HCT116 (cell line): ENCODE measurements at regions not wholly inside any gene's neighbourhood (a gene's known extent, or its start where the extent isn't known, plus 50 kb on each side); places are given as distances from the start of the nearest gene placed in this dataset.

Experiments
- ATAC-seq: fragments of 200-7000 bp; cut with Tn5 transposase; 2 replicates; pipeline ENCODE4 v1.9.1; 2020; ENCODE audit warnings: mild to moderate bottlenecking, moderate library complexity
- BruUV-seq: library from RNA; stranded (reverse); fragments of 400-500 nt; replicated peaks from 2 replicates; lab custom pipeline; 2021; lab: Mats Ljungman, UMichigan
- CTCF ChIA-PET: fragments of 300-600 bp; sonication (Branson Sonifier 250); formaldehyde crosslinking; loops from one replicate; lab custom pipeline; 2021; ENCODE audit warnings: antibody characterized with exemption; lab: Charles Lee
- POLR2A ChIA-PET: fragments of 300-600, 350-600 bp; sonication (Branson Sonifier 250); formaldehyde crosslinking; loops from one replicate; lab custom pipeline; 2021; ENCODE audit warnings: antibody characterized with exemption; lab: Charles Lee
- RAD21 ChIA-PET, 2 experiments: fragments of 300-600 bp; sonication (Branson Sonifier 250); formaldehyde crosslinking; loops; one replicate each; lab custom pipeline; 2023; ENCODE audit warnings: low total read pairs in 2 of 2; ENCODE audit not compliant: uncharacterized antibody in 2 of 2, unreplicated experiment in 2 of 2, low non-redundant PET in 1 of 2; lab: Charles Lee
- DNase-seq: peaks from one replicate; pipeline ENCODE4 v3.0.0-alpha.2; 2010; ENCODE audit warnings: low read depth, low spot score
- H2AFZ ChIP-seq: fragments of 200-600 bp; shearing (Covaris generic), sonication (generic); 2 replicates; pipeline ENCODE4 v1.6.1; 2017; ENCODE audit warnings: low read depth, mixed run types, mixed read lengths, antibody characterized with exemption, low read length; ENCODE audit not compliant: poor library complexity, severe bottlenecking
- H3K27ac ChIP-seq: 2 replicates; pipeline ENCODE4 v1.5.1; 2012; ENCODE audit warnings: low read depth, low read length
- H3K27me3 ChIP-seq: fragments of 200-600 bp; sonication (generic); 2 replicates; pipeline ENCODE4 v1.6.1; 2016; ENCODE audit warnings: mixed run types, low read length, mixed read lengths; ENCODE audit not compliant: insufficient read depth
- H3K36me3 ChIP-seq, 2 experiments: fragments of 200-500 bp in 1 of 2; fragments of 200-600 bp in 1 of 2; sonication (Bioruptor generic) in 1 of 2; sonication (generic) in 1 of 2; 2 replicates each; pipeline versions ENCODE4 v1.5.1 to v1.6.1; 2014 to 2016; ENCODE audit warnings: low read length in 2 of 2, inconsistent platforms in 1 of 2, mixed read lengths in 1 of 2, mixed run types in 1 of 2; ENCODE audit not compliant: insufficient read depth in 2 of 2, control insufficient read depth in 1 of 2
- H3K4me1 ChIP-seq, 2 experiments: fragments of 200-600 bp in 1 of 2; sonication (generic) in 1 of 2; 2 replicates each; pipeline versions ENCODE4 v1.5.1 to v1.6.1; 2012 to 2017; ENCODE audit warnings: low read length in 2 of 2, inconsistent platforms in 1 of 2, mild to moderate bottlenecking in 1 of 2, mixed read lengths in 1 of 2, mixed run types in 1 of 2, moderate library complexity in 1 of 2; ENCODE audit not compliant: insufficient read depth in 2 of 2, control insufficient read depth in 1 of 2
- H3K4me2 ChIP-seq: fragments of 200-600 bp; sonication (generic); 2 replicates; pipeline ENCODE4 v1.6.1; 2017; ENCODE audit warnings: mixed run types, low read length, mixed read lengths
- H3K4me3 ChIP-seq, 2 experiments: fragments of 200-600 bp in 1 of 2; sonication (generic) in 1 of 2; replicated peaks in 1 of 2; 2 replicates each; pipeline ENCODE4 v1.5.1; 2011 to 2016; ENCODE audit warnings: low read length in 2 of 2, control low read depth in 1 of 2, low read depth in 1 of 2, mild to moderate bottlenecking in 1 of 2, mixed read lengths in 1 of 2, mixed run types in 1 of 2
- H3K79me2 ChIP-seq: fragments of 200-600 bp; sonication (generic); 2 replicates; pipeline ENCODE4 v1.6.1; 2017; ENCODE audit warnings: mild to moderate bottlenecking, mixed run types, low read length, moderate library complexity, mixed read lengths; ENCODE audit not compliant: insufficient read depth
- H3K9ac ChIP-seq: fragments of 200-600 bp; sonication (generic); 2 replicates; pipeline ENCODE4 v1.6.1; 2016; ENCODE audit warnings: low read length, mixed read lengths
- H3K9me2 ChIP-seq: fragments of 200-600 bp; sonication (generic), shearing (Covaris generic); 2 replicates; pipeline ENCODE4 v1.6.1; 2017; ENCODE audit warnings: mixed run types, mild to moderate bottlenecking, moderate library complexity; ENCODE audit not compliant: insufficient read depth
- H3K9me3 ChIP-seq, 2 experiments: fragments of 200-500 bp in 1 of 2; fragments of 200-600 bp in 1 of 2; sonication (Bioruptor generic) in 1 of 2; sonication (generic) in 1 of 2; 2 replicates each; pipeline ENCODE4 v1.6.1; 2014 to 2017; ENCODE audit warnings: low read length in 2 of 2, mixed read lengths in 2 of 2, inconsistent platforms in 1 of 2, low read depth in 1 of 2, mild to moderate bottlenecking in 1 of 2, mixed run types in 1 of 2, moderate library complexity in 1 of 2; ENCODE audit not compliant: control insufficient read depth in 1 of 2, insufficient read depth in 1 of 2
- H4K20me1 ChIP-seq: fragments of 200-600 bp; sonication (generic), shearing (Covaris generic); 2 replicates; pipeline ENCODE4 v1.6.1; 2017; ENCODE audit warnings: mixed run types, mild to moderate bottlenecking, moderate library complexity; ENCODE audit not compliant: insufficient read depth
- ATF3 ChIP-seq: IDR thresholded peaks from 2 replicates; pipeline ENCODE4 v1.6.1; 2012
- EGR1 ChIP-seq: IDR thresholded peaks from 2 replicates; pipeline ENCODE4 v1.6.1; 2012; ENCODE audit warnings: low read depth
- ELF1 ChIP-seq: IDR thresholded peaks from 2 replicates; pipeline ENCODE4 v1.6.1; 2012; ENCODE audit warnings: low read depth, borderline replicate concordance
- SP1 ChIP-seq: IDR thresholded peaks from 2 replicates; pipeline ENCODE4 v1.6.1; 2012; ENCODE audit warnings: low read depth
- TCF7L2 ChIP-seq: IDR thresholded peaks from 2 replicates; pipeline ENCODE4 v1.7.0; 2011; ENCODE audit warnings: borderline replicate concordance, inconsistent platforms; ENCODE audit not compliant: insufficient read depth, insufficient read length; ENCODE audit errors: extremely low read depth
- ZNF274 ChIP-seq: fragments of 200-500 bp; sonication (Bioruptor generic); IDR thresholded peaks from 2 replicates; pipeline ENCODE4 v1.6.1; 2014; ENCODE audit warnings: mild to moderate bottlenecking, low read depth, low read length, inconsistent platforms
- intact Hi-C: fragments of 100-400 bp; cut with micrococcal nuclease; formaldehyde crosslinking; loops from 2 replicates; pipeline ENCODE4 v1.10.0; 2022
- TF ChIP-seq, protein P1 (sequence below), 3 experiments: fragments of 200-600 bp in 1 of 3; sonication (generic) in 1 of 3; IDR thresholded peaks in 2 of 3; conservative IDR thresholded peaks in 1 of 3; 2 replicates each; pipeline ENCODE4 v1.5.1; 2012 to 2017; ENCODE audit warnings: low read depth in 2 of 3, low read length in 2 of 3, antibody characterized with exemption in 1 of 3, borderline replicate concordance in 1 of 3, control low read depth in 1 of 3, mild to moderate bottlenecking in 1 of 3, mixed read lengths in 1 of 3, mixed run types in 1 of 3, moderate library complexity in 1 of 3; ENCODE audit not compliant: insufficient read depth in 1 of 3
- TF ChIP-seq, protein P2 (sequence below): IDR thresholded peaks from 2 replicates; pipeline ENCODE4 v1.6.1; 2011; ENCODE audit warnings: mild to moderate bottlenecking, low read length, moderate library complexity; ENCODE audit not compliant: insufficient replicate concordance; ENCODE audit errors: extremely low read depth

DNA sequence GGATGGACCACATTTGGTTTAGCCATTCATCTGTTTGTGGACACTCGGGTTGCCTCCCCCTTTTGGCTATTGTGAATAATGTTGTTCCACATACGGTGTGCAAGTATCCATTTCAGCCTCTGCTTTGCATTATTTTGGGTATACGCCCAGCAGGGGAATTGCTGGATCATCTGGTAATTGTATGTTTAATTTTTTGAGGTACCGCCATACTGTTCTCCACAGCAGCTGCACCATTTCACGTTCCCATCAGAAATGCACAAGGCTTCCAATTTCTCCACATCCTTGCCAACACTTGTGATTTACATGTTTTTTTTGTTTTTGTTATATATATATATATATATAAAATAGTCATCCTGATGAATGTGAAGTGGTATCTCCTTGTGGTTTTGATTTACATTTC, 54.6 kb upstream of the TWIST2 start:
- intact Hi-C loops: no loop called here
- CTCF ChIA-PET: no interaction called here
- ATAC-seq (no peak), DNase-seq (no peak)
- Histone ChIP-seq H3K4me3 (no peak overlapping the region), H4K20me1 (no peaks in the 10 kb centered on the region), H2AFZ (no peak overlapping the region), H3K36me3 (no peaks in the 10 kb centered on the region), H3K79me2 (no peaks in the 10 kb centered on the region), H3K27ac (no peak overlapping the region), H3K9me2 (no peaks in the 10 kb centered on the region), H3K27me3 (no peaks in the 10 kb centered on the region; the same call in 1 of the 2 replicates), H3K9ac (no peak overlapping the region), H3K9me3 (no peaks in the 10 kb centered on the region), H3K4me1 (no peaks in the 10 kb centered on the region), H3K4me2 (no peak overlapping the region)
- TF ChIP-seq EGR1: no peak
- no peak for TF ChIP-seq TCF7L2
- no peak for TF ChIP-seq SP1
- no peak for TF ChIP-seq ATF3
- TF ChIP-seq, protein P1, sequence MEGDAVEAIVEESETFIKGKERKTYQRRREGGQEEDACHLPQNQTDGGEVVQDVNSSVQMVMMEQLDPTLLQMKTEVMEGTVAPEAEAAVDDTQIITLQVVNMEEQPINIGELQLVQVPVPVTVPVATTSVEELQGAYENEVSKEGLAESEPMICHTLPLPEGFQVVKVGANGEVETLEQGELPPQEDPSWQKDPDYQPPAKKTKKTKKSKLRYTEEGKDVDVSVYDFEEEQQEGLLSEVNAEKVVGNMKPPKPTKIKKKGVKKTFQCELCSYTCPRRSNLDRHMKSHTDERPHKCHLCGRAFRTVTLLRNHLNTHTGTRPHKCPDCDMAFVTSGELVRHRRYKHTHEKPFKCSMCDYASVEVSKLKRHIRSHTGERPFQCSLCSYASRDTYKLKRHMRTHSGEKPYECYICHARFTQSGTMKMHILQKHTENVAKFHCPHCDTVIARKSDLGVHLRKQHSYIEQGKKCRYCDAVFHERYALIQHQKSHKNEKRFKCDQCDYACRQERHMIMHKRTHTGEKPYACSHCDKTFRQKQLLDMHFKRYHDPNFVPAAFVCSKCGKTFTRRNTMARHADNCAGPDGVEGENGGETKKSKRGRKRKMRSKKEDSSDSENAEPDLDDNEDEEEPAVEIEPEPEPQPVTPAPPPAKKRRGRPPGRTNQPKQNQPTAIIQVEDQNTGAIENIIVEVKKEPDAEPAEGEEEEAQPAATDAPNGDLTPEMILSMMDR (IDR thresholded peaks at IDR 0.05 in 2 of 3, conservative IDR thresholded peaks at IDR 0.05 in 1 of 3; ENCODE audit: borderline replicate concordance in 1 of 3, insufficient read depth in 1 of 3, low read depth in 2 of 3, low read length in 2 of 3): no peak
- TF ChIP-seq, protein P2, sequence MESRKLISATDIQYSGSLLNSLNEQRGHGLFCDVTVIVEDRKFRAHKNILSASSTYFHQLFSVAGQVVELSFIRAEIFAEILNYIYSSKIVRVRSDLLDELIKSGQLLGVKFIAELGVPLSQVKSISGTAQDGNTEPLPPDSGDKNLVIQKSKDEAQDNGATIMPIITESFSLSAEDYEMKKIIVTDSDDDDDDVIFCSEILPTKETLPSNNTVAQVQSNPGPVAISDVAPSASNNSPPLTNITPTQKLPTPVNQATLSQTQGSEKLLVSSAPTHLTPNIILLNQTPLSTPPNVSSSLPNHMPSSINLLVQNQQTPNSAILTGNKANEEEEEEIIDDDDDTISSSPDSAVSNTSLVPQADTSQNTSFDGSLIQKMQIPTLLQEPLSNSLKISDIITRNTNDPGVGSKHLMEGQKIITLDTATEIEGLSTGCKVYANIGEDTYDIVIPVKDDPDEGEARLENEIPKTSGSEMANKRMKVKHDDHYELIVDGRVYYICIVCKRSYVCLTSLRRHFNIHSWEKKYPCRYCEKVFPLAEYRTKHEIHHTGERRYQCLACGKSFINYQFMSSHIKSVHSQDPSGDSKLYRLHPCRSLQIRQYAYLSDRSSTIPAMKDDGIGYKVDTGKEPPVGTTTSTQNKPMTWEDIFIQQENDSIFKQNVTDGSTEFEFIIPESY: no peak
- TF ChIP-seq ZNF274: no peak
- TF ChIP-seq ELF1: no peak
- no TSS peak for BruUV-seq
- RAD21 ChIA-PET: no interaction called here
- POLR2A ChIA-PET: no interaction called here
